IMR-90 (cell line): ENCODE measurements at regions not wholly inside any gene's neighbourhood (a gene's known extent, or its start where the extent isn't known, plus 50 kb on each side); places are given as distances from the start of the nearest gene placed in this dataset.

Experiments used
- ATAC-seq: fragments of 200-7000 bp; cut with Tn5 transposase; 2 replicates; pipeline ENCODE4 v1.9.1; 2020; ENCODE audit warnings: low read depth, mild to moderate bottlenecking, moderate library complexity
- BruUV-seq: library from RNA; stranded (reverse); fragments of 400-500 nt; replicated peaks from 2 replicates; lab custom pipeline; 2021; lab: Mats Ljungman, UMichigan
- CTCF ChIA-PET: fragments of 300-600 bp; formaldehyde crosslinking; extraction: SDS; loops from one replicate; lab custom pipeline; 2021; ENCODE audit warnings: antibody characterized with exemption; lab: Yijun Ruan, JAX
- POLR2A ChIA-PET: fragments of 300-600 bp; sonication (Branson Sonifier 250); formaldehyde crosslinking; loops from one replicate; lab custom pipeline; 2022; ENCODE audit warnings: antibody characterized with exemption; ENCODE audit not compliant: unreplicated experiment; lab: Charles Lee
- DNase-seq: peaks from one replicate; pipeline ENCODE4 v3.0.0; 2013
- H2AFZ ChIP-seq: replicated peaks from 2 replicates; pipeline ENCODE3; 2013; ENCODE audit warnings: low read length, mild to moderate bottlenecking; ENCODE audit not compliant: poor library complexity
- H2AK5ac ChIP-seq: 2 replicates; pipeline ENCODE4 v1.6.1; 2013; ENCODE audit warnings: low read depth, low read length, inconsistent platforms
- H2AK9ac ChIP-seq: replicated peaks from 2 replicates; pipeline ENCODE3; 2013; ENCODE audit warnings: mild to moderate bottlenecking, low read depth, low read length, moderate library complexity; ENCODE audit not compliant: poor library complexity
- H2BK120ac ChIP-seq: 2 replicates; pipeline ENCODE4 v1.6.1; 2013; ENCODE audit warnings: low read depth, low read length, inconsistent platforms
- H2BK15ac ChIP-seq: 3 replicates; pipeline ENCODE4 v1.6.1; 2013; ENCODE audit warnings: low read depth, low read length, inconsistent platforms
- H2BK20ac ChIP-seq: 2 replicates; pipeline ENCODE4 v1.6.1; 2013; ENCODE audit warnings: low read depth, mild to moderate bottlenecking, inconsistent platforms, low read length, moderate library complexity
- H2BK5ac ChIP-seq: 2 replicates; pipeline ENCODE4 v1.6.1; 2013; ENCODE audit warnings: mild to moderate bottlenecking, low read depth, low read length, inconsistent platforms; ENCODE audit not compliant: poor library complexity, severe bottlenecking
- H3K14ac ChIP-seq: replicated peaks from 2 replicates; pipeline ENCODE4 v1.6.1; 2013; ENCODE audit warnings: low read depth, low read length, inconsistent platforms
- H3K18ac ChIP-seq: 2 replicates; pipeline ENCODE4 v1.6.1; 2013; ENCODE audit warnings: low read depth, low read length, control low read depth
- H3K23ac ChIP-seq: 2 replicates; pipeline ENCODE4 v1.6.1; 2013; ENCODE audit warnings: low read depth, low read length, inconsistent platforms
- H3K27ac ChIP-seq: 2 replicates; pipeline ENCODE4 v1.5.1; 2013; ENCODE audit warnings: mild to moderate bottlenecking, control low read depth, low read length; ENCODE audit not compliant: insufficient read depth
- H3K27me3 ChIP-seq: 2 replicates; pipeline ENCODE4 v1.6.1; 2013; ENCODE audit warnings: low read length; ENCODE audit not compliant: control insufficient read depth, insufficient read depth
- H3K36me3 ChIP-seq: 2 replicates; pipeline ENCODE4 v1.6.1; 2013; ENCODE audit warnings: low read length, mixed read lengths; ENCODE audit not compliant: control insufficient read depth, insufficient read depth
- H3K4ac ChIP-seq: 2 replicates; pipeline ENCODE4 v1.6.1; 2013; ENCODE audit warnings: low read depth, low read length, inconsistent platforms
- H3K4me1 ChIP-seq: 2 replicates; pipeline ENCODE4 v1.6.1; 2013; ENCODE audit warnings: low read length, mixed read lengths; ENCODE audit not compliant: control insufficient read depth, insufficient read depth
- H3K4me2 ChIP-seq: 2 replicates; pipeline ENCODE4 v1.6.1; 2013; ENCODE audit warnings: low read depth, mild to moderate bottlenecking, control low read depth, low read length, moderate library complexity
- H3K4me3 ChIP-seq: 2 replicates; pipeline ENCODE4 v1.5.1; 2013; ENCODE audit warnings: low read depth, mild to moderate bottlenecking, control low read depth, low read length, moderate library complexity; ENCODE audit not compliant: insufficient read depth
- H3K56ac ChIP-seq: 2 replicates; pipeline ENCODE4 v1.6.1; 2013; ENCODE audit warnings: low read length, inconsistent platforms; ENCODE audit not compliant: insufficient read depth; ENCODE audit errors: extremely low read depth
- H3K79me1 ChIP-seq, 2 experiments: 2 replicates each; pipeline ENCODE4 v1.6.1; 2013; ENCODE audit warnings: low read length in 2 of 2, inconsistent platforms in 1 of 2, low read depth in 1 of 2
- H3K9ac ChIP-seq: 2 replicates; pipeline ENCODE4 v1.6.1; 2013; ENCODE audit warnings: low read depth, low read length, control low read depth
- H3K9me1 ChIP-seq: 2 replicates; pipeline ENCODE4 v1.6.1; 2013; ENCODE audit warnings: low read length, inconsistent platforms; ENCODE audit not compliant: insufficient read depth
- H3K9me3 ChIP-seq: 2 replicates; pipeline ENCODE4 v1.6.1; 2013; ENCODE audit warnings: low read length; ENCODE audit not compliant: control insufficient read depth, insufficient read depth
- H4K20me1 ChIP-seq: 2 replicates; pipeline ENCODE4 v1.6.1; 2013; ENCODE audit warnings: low read length, inconsistent platforms; ENCODE audit not compliant: insufficient read depth
- H4K5ac ChIP-seq: 2 replicates; pipeline ENCODE4 v1.6.1; 2013; ENCODE audit warnings: mild to moderate bottlenecking, low read depth, low read length, control low read depth
- H4K8ac ChIP-seq, 2 experiments: 2 replicates each; pipeline ENCODE4 v1.6.1; 2013; ENCODE audit warnings: low read depth in 2 of 2, low read length in 2 of 2, control low read depth in 1 of 2, inconsistent platforms in 1 of 2
- H4K91ac ChIP-seq: 2 replicates; pipeline ENCODE4 v1.6.1; 2013; ENCODE audit warnings: low read depth, low read length, inconsistent platforms; ENCODE audit not compliant: insufficient read depth
- MAFK ChIP-seq: IDR thresholded peaks from 2 replicates; pipeline ENCODE4 v1.6.1; 2012; ENCODE audit warnings: low read depth, low read length, improper control_type of control experiment
- NFE2L2 ChIP-seq: fragments of 150-350 bp; IDR thresholded peaks from 2 replicates; pipeline ENCODE4 v1.6.1; 2016; ENCODE audit warnings: low read depth, mild to moderate bottlenecking, low read length
- RCOR1 ChIP-seq: IDR thresholded peaks from 2 replicates; pipeline ENCODE4 v1.6.1; 2012; ENCODE audit warnings: mild to moderate bottlenecking, low read length, improper control_type of control experiment; ENCODE audit not compliant: insufficient replicate concordance
- RFX5 ChIP-seq: IDR thresholded peaks from 2 replicates; pipeline ENCODE4 v1.8.0; 2012; ENCODE audit warnings: low read depth, mild to moderate bottlenecking, low read length, moderate library complexity
- USF2 ChIP-seq: fragments of 150-350 bp; IDR thresholded peaks from 2 replicates; pipeline ENCODE4 v1.6.1; 2017; ENCODE audit warnings: mild to moderate bottlenecking, antibody characterized with exemption, low read length, low read depth
- WGBS, 2 experiments: methylation state at CpG; one replicate each; pipeline versions ENCODE4 v1.1.5 to v1.1.7; 2013; ENCODE audit warnings: missing lambda C conversion rate in 2 of 2; ENCODE audit not compliant: insufficient read length in 1 of 2; ENCODE audit errors: extremely low coverage in 2 of 2; 5-methylcytosine and 5-hydroxymethylcytosine counted together
- dilution Hi-C: fragments of 300-500 bp; cut with HindIII; formaldehyde crosslinking; loops from one replicate; pipeline ENCODE4 v1.14.3; 2018; ENCODE audit warnings: low sequenced_read_pairs; ENCODE audit not compliant: unreplicated experiment
- in situ Hi-C: fragments of 300-500 bp; cut with MboI; formaldehyde crosslinking; loops from 3 replicates; pipeline ENCODE4 v1.14.3; 2019; ENCODE audit warnings: low sequenced_read_pairs, inconsistent platforms, mixed read lengths
- intact Hi-C: fragments of 100-400 bp; cut with micrococcal nuclease; formaldehyde crosslinking; loops from 2 replicates; pipeline ENCODE4 v1.10.0; 2022

- no TSS peak for BruUV-seq
- no peaks in the 10 kb centered on the region for H4K20me1 ChIP-seq
- in situ Hi-C loops (no loop called here), dilution Hi-C loops (no loop called here), intact Hi-C loops (no loop called here)
- no peak overlapping the region for H3K4me3 ChIP-seq
- H3K4ac ChIP-seq, result no peak overlapping the region
- no peaks in the 10 kb centered on the region for H3K79me1 ChIP-seq
- H3K14ac ChIP-seq, result no peak overlapping the region
- TF ChIP-seq RCOR1 (no peak), RFX5 (no peak), MAFK (peak; percentile 62), USF2 (no peak), NFE2L2 (no peak)
- no peak overlapping the region for H3K9ac ChIP-seq
- no peak overlapping the region for H2AFZ ChIP-seq
- H3K9me3 ChIP-seq, result peaks cover 29% of the 10 kb centered on the region
- H2AK9ac ChIP-seq, result no peak overlapping the region
- no peak overlapping the region for H3K23ac ChIP-seq
- WGBS, 2 experiments, result 33% methylated on average over 1 of the region's 5 CpGs; no CpG with 5 or more reads in 1 of the 2 experiments
- no peak overlapping the region for H4K5ac ChIP-seq
- H3K4me1 ChIP-seq, result no peaks in the 10 kb centered on the region
- DNase-seq, result no peak
- H2BK15ac ChIP-seq, result no peak overlapping the region
- H4K8ac ChIP-seq, result no peak overlapping the region
- no peak overlapping the region for H2BK20ac ChIP-seq
- no peak overlapping the region for H4K91ac ChIP-seq
- no peaks in the 10 kb centered on the region for H3K9me1 ChIP-seq
- no peaks in the 10 kb centered on the region for H3K36me3 ChIP-seq
- no peak overlapping the region for H3K4me2 ChIP-seq
- POLR2A ChIA-PET, result no interaction called here
- no peak overlapping the region for H2BK120ac ChIP-seq
- no peaks in the 10 kb centered on the region for H3K27me3 ChIP-seq
- no peak overlapping the region for H3K27ac ChIP-seq
- no peak overlapping the region for H3K18ac ChIP-seq
- H2AK5ac ChIP-seq, result no peak overlapping the region
- H3K56ac ChIP-seq, result no peak overlapping the region
- no peak overlapping the region for H2BK5ac ChIP-seq
- ATAC-seq, result no peak
- CTCF ChIA-PET, result no interaction called here
These were observed 226.0 kb upstream of the THSD7B start for GRCh38 chr2:136539355-136539754.
